ENCODE measurements at regions not wholly inside any gene's neighbourhood (a gene's known extent, or its start where the extent isn't known, plus 50 kb on each side); places are given as distances from the start of the nearest gene placed in this dataset.
A peak's percentile ranks its signal among the peaks of the same experiment; 100 is the strongest.

DNA sequence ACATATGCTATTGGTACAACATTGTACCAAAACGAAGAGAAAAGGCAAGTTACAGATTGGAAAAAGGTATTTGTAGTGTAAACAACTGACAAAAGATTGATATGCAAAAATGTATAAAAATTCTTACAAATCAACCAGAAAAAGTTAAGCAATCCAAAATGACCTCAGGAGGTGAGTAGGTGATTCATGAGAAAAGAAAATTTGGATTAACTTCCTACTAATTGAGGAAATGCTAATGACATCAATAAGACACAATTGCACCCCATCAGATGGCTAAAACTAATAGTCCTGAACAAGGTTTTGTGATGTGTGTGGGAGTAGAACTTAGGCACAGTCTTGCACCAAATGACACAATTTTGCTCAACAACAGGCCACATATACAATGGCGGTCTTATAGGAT lies 129.3 kb downstream of the COPS8 start:
- no peaks in the 10 kb centered on the region for H3K27me3 ChIP-seq
- H3K4me1 ChIP-seq: peaks cover 0 to 25% (median 0%) of the 10 kb centered on the region in 4 donors
- H3K4me3 ChIP-seq: no peak overlapping the region
- WGBS, 2 donors: 88 to 96% methylated on average over 2 of the region's 2 CpGs
- no peak for DNase-seq (ENCODE audit: low spot score in 2 of 2)
- TF ChIP-seq POLR2A (IDR thresholded peaks at IDR 0.05) (no peak), CTCF (IDR thresholded peaks at IDR 0.05) (no peak), EP300 (IDR thresholded peaks at IDR 0.05) (no peak)
- no peak overlapping the region for H3K27ac ChIP-seq
- no peaks in the 10 kb centered on the region for H3K9me3 ChIP-seq
- H3K36me3 ChIP-seq: no peaks in the 10 kb centered on the region

- Histone ChIP-seq H3K4me1 (peaks cover 0 to 39% (median 3%) of the 10 kb centered on the region in 4 donors), H3K4me3 (no peak overlapping the region), H3K36me3 (no peaks in the 10 kb centered on the region), H3K27me3 (no peaks in the 10 kb centered on the region), H3K27ac (peak overlapping the region in 2 of 4 donors; percentile 40 to 62), H3K9me3 (no peaks in the 10 kb centered on the region)
- TF ChIP-seq EP300 (IDR thresholded peaks at IDR 0.05) (no peak), CTCF (IDR thresholded peaks at IDR 0.05) (no peak), POLR2A (IDR thresholded peaks at IDR 0.05) (no peak)
- 71 to 81% methylated on average over 6 to 7 of the region's 7 CpGs for WGBS, 2 donors
- DNase-seq (ENCODE audit: low spot score in 2 of 2): no peak
Measured at GRCh38 chr2:237217995-237218616, 132.4 kb downstream of the COPS8 start.

- Histone ChIP-seq H3K4me3 (no peak overlapping the region), H3K27me3 (no peaks in the 10 kb centered on the region), H3K4me1 (peaks cover 0 to 40% (median 7%) of the 10 kb centered on the region in 4 donors), H3K9me3 (no peaks in the 10 kb centered on the region), H3K36me3 (no peaks in the 10 kb centered on the region), H3K27ac (peak overlapping the region in 2 of 4 donors; percentile 40 to 62)
- DNase-seq (ENCODE audit: low spot score in 2 of 2): no peak
- 56 to 65% methylated on average over 2 of the region's 2 CpGs for WGBS, 2 donors
- TF ChIP-seq CTCF (IDR thresholded peaks at IDR 0.05) (no peak), POLR2A (IDR thresholded peaks at IDR 0.05) (no peak), EP300 (IDR thresholded peaks at IDR 0.05) (no peak)
Measured at GRCh38 chr2:237218756-237219155, 133.1 kb downstream of the COPS8 start.

- no peak for TF ChIP-seq CTCF (IDR thresholded peaks at IDR 0.05)
- no peak for TF ChIP-seq POLR2A (IDR thresholded peaks at IDR 0.05)
- H3K36me3 ChIP-seq: no peaks in the 10 kb centered on the region
- DNase-seq (ENCODE audit: low spot score in 2 of 2): no peak
- H3K27me3 ChIP-seq: no peaks in the 10 kb centered on the region
- H3K27ac ChIP-seq: no peak overlapping the region
- WGBS, 2 donors: 62 to 71% methylated on average over 4 of the region's 4 CpGs
- no peaks in the 10 kb centered on the region for H3K9me3 ChIP-seq
- H3K4me3 ChIP-seq: no peak overlapping the region
- peaks cover 0 to 40% (median 7%) of the 10 kb centered on the region in 4 donors for H3K4me1 ChIP-seq
Measured at GRCh38 chr2:237219826-237220225, 134.1 kb downstream of the COPS8 start.

- no peak for DNase-seq (ENCODE audit: low spot score in 2 of 2)
- no peak for TF ChIP-seq POLR2A (IDR thresholded peaks at IDR 0.05)
- Histone ChIP-seq H3K4me3 (no peak overlapping the region), H3K27ac (peak overlapping the region in 2 of 4 donors; percentile 49 to 69), H3K9me3 (no peaks in the 10 kb centered on the region), H3K27me3 (no peaks in the 10 kb centered on the region), H3K36me3 (no peaks in the 10 kb centered on the region), H3K4me1 (peaks cover 0 to 40% (median 7%) of the 10 kb centered on the region in 4 donors)
- WGBS, 2 donors: 69 to 75% methylated on average over 8 of the region's 8 CpGs
Measured at GRCh38 chr2:237221443-237221842, 135.8 kb downstream of the COPS8 start.
